Breast epithelium (tissue), 4 donors: ENCODE measurements at regions not wholly inside any gene's neighbourhood (a gene's known extent, or its start where the extent isn't known, plus 50 kb on each side); places are given as distances from the start of the nearest gene placed in this dataset.

Experiments used
- DNase-seq, 2 donors: peaks; one replicate each; pipeline ENCODE4 v3.0.0-alpha.2; 2019; ENCODE audit warnings: low spot score in 2 of 2
- H3K27ac ChIP-seq, 2 donors: fragments of 200-600 bp; sonication (generic) in 1 of 2; one replicate each; pipeline ENCODE4 v1.5.1; 2016 to 2019; ENCODE audit warnings: mild to moderate bottlenecking in 1 of 2
- H3K27me3 ChIP-seq, 2 donors: fragments of 200-600 bp; sonication (generic) in 1 of 2; one replicate each; pipeline versions ENCODE4 v1.5.1 to v1.6.0; 2017 to 2019; ENCODE audit warnings: control low read depth in 1 of 2, mild to moderate bottlenecking in 1 of 2
- H3K36me3 ChIP-seq: fragments of 200-600 bp; one replicate; pipeline ENCODE4 v1.5.1; 2019
- H3K4me1 ChIP-seq, 2 donors: fragments of 200-600 bp; sonication (generic); one replicate each; pipeline ENCODE4 v1.5.1; 2016 to 2019; ENCODE audit warnings: control low read depth in 1 of 2
- H3K4me3 ChIP-seq, 3 donors: fragments of 200-600 bp; sonication (generic); 1 replicate in 2 of 3; 2 replicates in 1 of 3; pipeline ENCODE4 v1.5.1; 2016 to 2019; ENCODE audit warnings: mild to moderate bottlenecking in 3 of 3, moderate library complexity in 2 of 3
- H3K9me3 ChIP-seq, 2 donors: fragments of 200-600 bp; sonication (generic) in 1 of 2; one replicate each; pipeline ENCODE4 v1.5.1; 2016 to 2019; ENCODE audit warnings: control low read depth in 1 of 2
- CTCF ChIP-seq, 3 donors: fragments of 450-650 bp; IDR thresholded peaks; one replicate each; pipeline ENCODE4 v1.5.1; 2016 to 2017; ENCODE audit warnings: antibody characterized with exemption in 3 of 3, mild to moderate bottlenecking in 3 of 3, moderate library complexity in 3 of 3
- POLR2A ChIP-seq: fragments of 450-650 bp; IDR thresholded peaks from one replicate; pipeline ENCODE4 v1.6.1; 2016; ENCODE audit warnings: antibody characterized with exemption, mild to moderate bottlenecking, moderate library complexity
- POLR2AphosphoS5 ChIP-seq, 3 donors: sonication (generic); formaldehyde crosslinking; IDR thresholded peaks; one replicate each; pipeline ENCODE4 v1.6.1; 2017; ENCODE audit warnings: antibody characterized with exemption in 3 of 3
- intact Hi-C: fragments of 100-400 bp; cut with DNase I; formaldehyde crosslinking; loops from one replicate; pipeline ENCODE4 v1.15.1; 2023; ENCODE audit warnings: low total_unique reads

- Histone ChIP-seq H3K27ac (no peak overlapping the region), H3K27me3 (no peaks in the 10 kb centered on the region), H3K4me1 (no peaks in the 10 kb centered on the region), H3K36me3 (no peaks in the 10 kb centered on the region), H3K4me3 (no peak overlapping the region), H3K9me3 (no peaks in the 10 kb centered on the region)
- intact Hi-C loops = no loop called here
- no peak for DNase-seq
- no peak for TF ChIP-seq CTCF (IDR thresholded peaks at IDR 0.05)
- no peak for TF ChIP-seq POLR2AphosphoS5 (IDR thresholded peaks at IDR 0.05)
- TF ChIP-seq POLR2A = no peak
Observed at GRCh38 chr12:69151254-69151764, 88.1 kb upstream of the CPSF6 start.

- Histone ChIP-seq H3K9me3 (no peaks in the 10 kb centered on the region), H3K27me3 (no peaks in the 10 kb centered on the region), H3K36me3 (no peaks in the 10 kb centered on the region), H3K4me3 (no peak overlapping the region), H3K27ac (no peak overlapping the region), H3K4me1 (no peaks in the 10 kb centered on the region)
- TF ChIP-seq POLR2A (no peak), CTCF (IDR thresholded peaks at IDR 0.05) (peak; percentile 72 to 76 (median 76)), POLR2AphosphoS5 (IDR thresholded peaks at IDR 0.05) (no peak)
- peak; percentile 38 to 58 for DNase-seq
- intact Hi-C loops = no loop called here
Observed at GRCh38 chr12:69154585-69155363, 84.6 kb upstream of the CPSF6 start.

- H3K4me3 ChIP-seq = no peak overlapping the region
- intact Hi-C loops = no loop called here
Observed at GRCh38 chr12:69157023-69157655, 82.2 kb upstream of the CPSF6 start.

GRCh38 chr12:69161829-69162228, 77.5 kb upstream of the CPSF6 start:
- no peaks in the 10 kb centered on the region for H3K36me3 ChIP-seq
- no peaks in the 10 kb centered on the region for H3K4me1 ChIP-seq
- DNase-seq = no peak
- no peaks in the 10 kb centered on the region for H3K9me3 ChIP-seq
- H3K4me3 ChIP-seq = no peak overlapping the region
- no peaks in the 10 kb centered on the region for H3K27me3 ChIP-seq
- no peak overlapping the region for H3K27ac ChIP-seq
- intact Hi-C loops = no loop called here
- TF ChIP-seq CTCF (IDR thresholded peaks at IDR 0.05) = no peak
- TF ChIP-seq POLR2A = no peak
- TF ChIP-seq POLR2AphosphoS5 (IDR thresholded peaks at IDR 0.05) = no peak

More at GRCh38 chr12:69157023-69157655, 82.2 kb upstream of the CPSF6 start:
- Histone ChIP-seq H3K36me3 (no peaks in the 10 kb centered on the region), H3K4me1 (no peaks in the 10 kb centered on the region), H3K27ac (no peak overlapping the region), H3K9me3 (no peaks in the 10 kb centered on the region), H3K27me3 (no peaks in the 10 kb centered on the region)
- peak; percentile 44 to 79 for DNase-seq
- TF ChIP-seq CTCF (IDR thresholded peaks at IDR 0.05) = peak in 2 of 3 donors; percentile 58 to 78
- TF ChIP-seq POLR2A = no peak
- peak in 1 of 3 donors; percentile 18 for TF ChIP-seq POLR2AphosphoS5 (IDR thresholded peaks at IDR 0.05)
